CD4-positive, alpha-beta T cell (primary cell): ENCODE measurements at regions not wholly inside any gene's neighbourhood (a gene's known extent, or its start where the extent isn't known, plus 50 kb on each side); places are given as distances from the start of the nearest gene placed in this dataset.

Source experiments
- ATAC-seq: fragments of 200-7000 bp; cut with Tn5 transposase; one replicate; pipeline ENCODE4 v1.10.0; 2022; ENCODE audit warnings: mild to moderate bottlenecking; ENCODE audit not compliant: poor library complexity
- CTCF ChIA-PET: fragments of 350-600 bp; sonication (Branson Sonifier 250); formaldehyde crosslinking; loops from one replicate; lab custom pipeline; 2021; ENCODE audit warnings: antibody characterized with exemption, inconsistent platforms; lab: Charles Lee
- POLR2A ChIA-PET: fragments of 350-600 bp; sonication (Branson Sonifier 250); formaldehyde crosslinking; loops from one replicate; lab custom pipeline; 2021; ENCODE audit warnings: antibody characterized with exemption, inconsistent platforms; lab: Charles Lee
- DNase-seq, 14 experiments: peaks; one replicate each; pipeline ENCODE4 v3.0.0-alpha.2; 2013 to 2020; ENCODE audit warnings: mixed read lengths in 2 of 14
- H3K27ac ChIP-seq, 2 donors: one replicate each; pipeline versions ENCODE4 v1.5.1 to v1.7.0; 2013; ENCODE audit warnings: low read length in 2 of 2, low read depth in 1 of 2, mild to moderate bottlenecking in 1 of 2
- H3K27me3 ChIP-seq, 2 experiments: 1 replicate in 1 of 2; 2 replicates in 1 of 2; pipeline versions ENCODE4 v1.6.1 to v1.7.0; 2013; ENCODE audit warnings: low read length in 2 of 2, control low read depth in 1 of 2, mild to moderate bottlenecking in 1 of 2, moderate library complexity in 1 of 2; ENCODE audit not compliant: insufficient read depth in 2 of 2, control insufficient read depth in 1 of 2
- H3K36me3 ChIP-seq: one replicate; pipeline ENCODE4 v1.6.1; 2013; ENCODE audit warnings: low read length, control low read depth; ENCODE audit not compliant: insufficient read depth
- H3K4me1 ChIP-seq: one replicate; pipeline ENCODE4 v1.6.1; 2013; ENCODE audit warnings: low read length, control low read depth; ENCODE audit not compliant: insufficient read depth
- H3K4me3 ChIP-seq: one replicate; pipeline ENCODE4 v1.5.1; 2013; ENCODE audit warnings: mild to moderate bottlenecking, low read length, moderate library complexity
- H3K9me3 ChIP-seq, 2 experiments: 1 replicate in 1 of 2; 2 replicates in 1 of 2; pipeline versions ENCODE4 v1.6.1 to v1.7.0; 2013; ENCODE audit warnings: low read length in 2 of 2, mild to moderate bottlenecking in 2 of 2, control low read depth in 1 of 2, moderate library complexity in 1 of 2; ENCODE audit not compliant: control insufficient read depth in 1 of 2, insufficient read depth in 1 of 2
- H3K27ac Mint-ChIP-seq: one replicate; pipeline ENCODE4 v1.8.0; 2020; ENCODE audit warnings: mixed read lengths
- H3K27me3 Mint-ChIP-seq: one replicate; pipeline ENCODE4 v1.8.0; 2021; ENCODE audit warnings: mixed read lengths
- H3K36me3 Mint-ChIP-seq: one replicate; pipeline ENCODE4 v1.8.0; 2021; ENCODE audit warnings: low read depth, mixed read lengths
- H3K4me1 Mint-ChIP-seq: one replicate; pipeline ENCODE4 v1.8.0; 2021; ENCODE audit warnings: low read depth, mixed read lengths
- H3K4me3 Mint-ChIP-seq: one replicate; pipeline ENCODE4 v1.8.0; 2020; ENCODE audit warnings: mild to moderate bottlenecking, mixed read lengths
- H3K9me3 Mint-ChIP-seq: one replicate; pipeline ENCODE4 v1.8.0; 2020; ENCODE audit warnings: mixed read lengths
- CTCF ChIP-seq: fragments of 200-600 bp; IDR thresholded peaks from one replicate; pipeline ENCODE4 v1.8.0; 2022; ENCODE audit warnings: antibody characterized with exemption, mild to moderate bottlenecking
- intact Hi-C, 2 experiments: fragments of 100-400 bp; cut with DNase I in 1 of 2; cut with micrococcal nuclease in 1 of 2; formaldehyde crosslinking; loops; one replicate each; pipeline versions ENCODE4 v1.15.1 to v1.9.0; 2023 to 2025; cut with DNase I, micrococcal nuclease

GRCh38 chr5:14959399-14960119, 88.0 kb upstream of the ANKH start:
- H3K36me3 ChIP-seq, result no peaks in the 10 kb centered on the region
- H3K4me3 Mint-ChIP-seq, result no peak overlapping the region
- no peaks in the 10 kb centered on the region for H3K27me3 ChIP-seq
- H3K27ac Mint-ChIP-seq, result no peak overlapping the region
- no peaks in the 10 kb centered on the region for H3K27me3 Mint-ChIP-seq
- no peak for DNase-seq
- H3K9me3 Mint-ChIP-seq, result no peaks in the 10 kb centered on the region
- ChIA-PET CTCF (interaction anchor here (0.6 to 1.0 kb wide), 2 partner anchors 44 to 113 kb away, joined by 3 to 4 read pairs; no protein-coding TSS in a partner anchor), POLR2A (no interaction called here)
- H3K9me3 ChIP-seq, result peaks cover 0 to 5% of the 10 kb centered on the region in 2 experiments
- no peaks in the 10 kb centered on the region for H3K36me3 Mint-ChIP-seq
- no peak overlapping the region for H3K27ac ChIP-seq
- ATAC-seq, result no peak
- H3K4me3 ChIP-seq, result no peak overlapping the region
- peaks cover 2% of the 10 kb centered on the region for H3K4me1 ChIP-seq
- no peak for TF ChIP-seq CTCF
- H3K4me1 Mint-ChIP-seq, result no peaks in the 10 kb centered on the region
- intact Hi-C loops, result loop anchor here in 1 of 2 experiments (2.0 kb wide), 1 partner anchor 41 kb away; no protein-coding TSS in a partner anchor

- intact Hi-C loops, result loop anchor here in 1 of 2 experiments (2.0 kb wide), 1 partner anchor 43 kb away; no protein-coding TSS in a partner anchor
- Histone ChIP-seq H3K27me3 (no peaks in the 10 kb centered on the region), H3K36me3 (no peaks in the 10 kb centered on the region), H3K4me1 (peaks cover 2% of the 10 kb centered on the region), H3K9me3 (peaks cover 0 to 5% of the 10 kb centered on the region in 2 experiments), H3K4me3 (no peak overlapping the region), H3K27ac (no peak overlapping the region)
- Mint-ChIP-seq H3K36me3 (no peaks in the 10 kb centered on the region), H3K27ac (no peak overlapping the region), H3K27me3 (no peaks in the 10 kb centered on the region), H3K9me3 (no peaks in the 10 kb centered on the region), H3K4me3 (no peak overlapping the region), H3K4me1 (no peaks in the 10 kb centered on the region)
- DNase-seq (no peak), ATAC-seq (no peak)
- TF ChIP-seq CTCF, result no peak
- ChIA-PET POLR2A (interaction anchor here (1.5 kb wide), 1 partner anchor 45 kb away, joined by 6 read pairs; no protein-coding TSS in a partner anchor), CTCF (interaction anchor here (0.6 to 3.2 kb wide), 5 partner anchors 19 to 302 kb away, joined by 3 to 22 read pairs (median 3); no protein-coding TSS in a partner anchor)
Measured at GRCh38 chr5:14958188-14958587, 86.6 kb upstream of the ANKH start.

- peaks cover 0 to 5% of the 10 kb centered on the region in 2 experiments for H3K9me3 ChIP-seq
Measured at GRCh38 chr5:14956423-14957046, 85.0 kb upstream of the ANKH start.

More at GRCh38 chr5:14956423-14957046, 85.0 kb upstream of the ANKH start:
- H3K4me3 Mint-ChIP-seq, result no peak overlapping the region
- no peaks in the 10 kb centered on the region for H3K27me3 ChIP-seq
- no peaks in the 10 kb centered on the region for H3K36me3 Mint-ChIP-seq
- no peak for ATAC-seq
- ChIA-PET POLR2A (interaction anchor here (0.7 to 1.5 kb wide), 2 partner anchors 36 to 47 kb away, joined by 3 to 6 read pairs; no protein-coding TSS in a partner anchor), CTCF (interaction anchor here (0.8 to 3.2 kb wide), 5 partner anchors 31 to 86 kb away, joined by 3 to 22 read pairs (median 4); no protein-coding TSS in a partner anchor)
- H3K36me3 ChIP-seq, result no peaks in the 10 kb centered on the region
- peaks cover 2% of the 10 kb centered on the region for H3K4me1 ChIP-seq
- no peak overlapping the region for H3K27ac ChIP-seq
- intact Hi-C loops, result loop anchor here in 1 of 2 experiments (1.0 kb wide), 1 partner anchor 47 kb away; no protein-coding TSS in a partner anchor
- H3K9me3 Mint-ChIP-seq, result no peaks in the 10 kb centered on the region
- no peak overlapping the region for H3K27ac Mint-ChIP-seq
- no peaks in the 10 kb centered on the region for H3K4me1 Mint-ChIP-seq
- no peak overlapping the region for H3K4me3 ChIP-seq
- no peaks in the 10 kb centered on the region for H3K27me3 Mint-ChIP-seq
- TF ChIP-seq CTCF, result no peak
- DNase-seq, result no peak
